ENCODE measurements at regions not wholly inside any gene's neighbourhood (a gene's known extent, or its start where the extent isn't known, plus 50 kb on each side); places are given as distances from the start of the nearest gene placed in this dataset.

GRCh38 chr15:38080651-38081275 lies 146.3 kb downstream of the TMCO5A start:
- Histone ChIP-seq H3K4me1 (ENCODE audit: control insufficient read depth, insufficient read depth, low read length) (peaks cover 14% of the 10 kb centered on the region), H3K4me2 (ENCODE audit: low read length) (no peak overlapping the region), H3K9ac (ENCODE audit: low read depth, low read length) (no peak overlapping the region), H3K36me3 (ENCODE audit: insufficient read depth, low read length) (no peaks in the 10 kb centered on the region), H3K4me3 (ENCODE audit: low read length) (no peak overlapping the region), H3K9me3 (replicated peaks; ENCODE audit: low read length) (no peaks in the 10 kb centered on the region), H3K27me3 (ENCODE audit: control insufficient read depth, insufficient read depth, low read length) (no peaks in the 10 kb centered on the region)

- Histone ChIP-seq H3K4me2 (ENCODE audit: low read length) (no peak overlapping the region), H3K9me3 (replicated peaks; ENCODE audit: low read length) (no peaks in the 10 kb centered on the region), H3K36me3 (ENCODE audit: insufficient read depth, low read length) (no peaks in the 10 kb centered on the region), H3K4me1 (ENCODE audit: control insufficient read depth, insufficient read depth, low read length) (peaks cover 18% of the 10 kb centered on the region), H3K27me3 (ENCODE audit: control insufficient read depth, insufficient read depth, low read length) (no peaks in the 10 kb centered on the region), H3K9ac (ENCODE audit: low read depth, low read length) (no peak overlapping the region), H3K4me3 (ENCODE audit: low read length) (no peak overlapping the region)
Observed at GRCh38 chr15:38084289-38084688, 149.8 kb downstream of the TMCO5A start.

GRCh38 chr15:38085114-38085513 lies 150.7 kb downstream of the TMCO5A start:
- Histone ChIP-seq H3K4me1 (ENCODE audit: control insufficient read depth, insufficient read depth, low read length) (peaks cover 18% of the 10 kb centered on the region), H3K9me3 (replicated peaks; ENCODE audit: low read length) (no peaks in the 10 kb centered on the region), H3K4me3 (ENCODE audit: low read length) (no peak overlapping the region), H3K27me3 (ENCODE audit: control insufficient read depth, insufficient read depth, low read length) (no peaks in the 10 kb centered on the region), H3K4me2 (ENCODE audit: low read length) (no peak overlapping the region), H3K9ac (ENCODE audit: low read depth, low read length) (no peak overlapping the region), H3K36me3 (ENCODE audit: insufficient read depth, low read length) (no peaks in the 10 kb centered on the region)

DNA sequence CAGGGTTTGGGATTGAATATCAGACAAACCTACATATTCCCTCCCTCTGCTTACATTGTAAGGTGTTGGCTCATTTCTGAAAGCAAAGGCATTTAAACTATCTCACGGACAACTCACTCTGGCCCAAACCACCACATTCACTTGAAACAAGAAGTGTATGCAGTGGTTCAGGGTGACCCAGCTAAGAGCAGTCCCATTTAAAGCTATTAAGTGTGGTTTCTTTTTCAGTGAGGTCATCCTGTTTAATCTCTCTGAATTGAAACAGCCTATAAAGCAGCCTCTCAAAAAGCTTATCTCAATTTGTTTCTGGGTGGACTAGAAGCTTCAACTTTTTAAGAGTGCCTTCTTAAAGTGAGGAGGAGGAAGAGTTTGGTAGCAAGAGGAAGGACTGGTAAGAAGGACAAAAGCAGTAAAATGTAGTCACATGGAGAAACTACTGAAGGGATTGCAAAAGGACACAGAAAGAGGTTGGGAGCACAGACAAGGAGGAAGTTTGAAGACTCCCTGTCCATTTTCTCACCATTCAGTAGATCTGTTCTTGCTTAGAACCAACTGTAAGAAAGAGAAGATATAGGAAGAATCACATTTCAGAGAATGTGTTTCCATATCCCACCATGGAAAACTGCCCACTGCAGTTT lies 151.6 kb downstream of the TMCO5A start:
- no peak overlapping the region for H3K9ac ChIP-seq (ENCODE audit: low read depth, low read length)
- H3K4me1 ChIP-seq (ENCODE audit: control insufficient read depth, insufficient read depth, low read length): peaks cover 18% of the 10 kb centered on the region
- no peak overlapping the region for H3K4me2 ChIP-seq (ENCODE audit: low read length)
- H3K36me3 ChIP-seq (ENCODE audit: insufficient read depth, low read length): no peaks in the 10 kb centered on the region
- no peaks in the 10 kb centered on the region for H3K27me3 ChIP-seq (ENCODE audit: control insufficient read depth, insufficient read depth, low read length)
- no peak overlapping the region for H3K4me3 ChIP-seq (ENCODE audit: low read length)
- H3K9me3 ChIP-seq (replicated peaks; ENCODE audit: low read length): no peaks in the 10 kb centered on the region

DNA sequence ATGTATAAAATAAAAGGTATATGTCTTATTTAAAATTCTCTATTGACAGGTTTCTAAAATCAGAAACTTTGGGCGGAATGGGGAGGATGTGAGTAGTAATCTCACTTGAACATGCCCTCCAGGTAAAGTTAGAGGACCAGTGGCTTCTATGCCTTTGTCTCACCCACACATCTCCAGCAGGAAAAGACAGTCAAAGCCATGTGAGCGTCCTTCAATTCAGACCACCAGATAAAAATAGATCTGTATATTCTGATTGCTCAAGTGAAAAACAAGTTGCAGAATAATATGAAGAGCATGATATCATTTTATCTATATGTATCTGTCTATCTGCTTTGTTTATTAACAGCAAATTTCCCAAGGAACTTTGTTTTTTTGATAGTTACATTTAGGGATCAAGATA lies 152.2 kb downstream of the TMCO5A start:
- Histone ChIP-seq H3K9ac (ENCODE audit: low read depth, low read length) (no peak overlapping the region), H3K9me3 (replicated peaks; ENCODE audit: low read length) (no peaks in the 10 kb centered on the region), H3K4me2 (ENCODE audit: low read length) (no peak overlapping the region)

GRCh38 chr15:38088971-38089370 lies 154.5 kb downstream of the TMCO5A start:
- Histone ChIP-seq H3K36me3 (ENCODE audit: insufficient read depth, low read length) (no peaks in the 10 kb centered on the region), H3K4me2 (ENCODE audit: low read length) (no peak overlapping the region), H3K4me1 (ENCODE audit: control insufficient read depth, insufficient read depth, low read length) (peaks cover 15% of the 10 kb centered on the region), H3K9me3 (replicated peaks; ENCODE audit: low read length) (no peaks in the 10 kb centered on the region), H3K27me3 (ENCODE audit: control insufficient read depth, insufficient read depth, low read length) (no peaks in the 10 kb centered on the region), H3K4me3 (ENCODE audit: low read length) (no peak overlapping the region), H3K9ac (ENCODE audit: low read depth, low read length) (no peak overlapping the region)

More for the DNA sequence above, 152.2 kb downstream of the TMCO5A start:
- Histone ChIP-seq H3K27me3 (ENCODE audit: control insufficient read depth, insufficient read depth, low read length) (no peaks in the 10 kb centered on the region), H3K36me3 (ENCODE audit: insufficient read depth, low read length) (no peaks in the 10 kb centered on the region), H3K4me3 (ENCODE audit: low read length) (no peak overlapping the region), H3K4me1 (ENCODE audit: control insufficient read depth, insufficient read depth, low read length) (peaks cover 18% of the 10 kb centered on the region)

DNA sequence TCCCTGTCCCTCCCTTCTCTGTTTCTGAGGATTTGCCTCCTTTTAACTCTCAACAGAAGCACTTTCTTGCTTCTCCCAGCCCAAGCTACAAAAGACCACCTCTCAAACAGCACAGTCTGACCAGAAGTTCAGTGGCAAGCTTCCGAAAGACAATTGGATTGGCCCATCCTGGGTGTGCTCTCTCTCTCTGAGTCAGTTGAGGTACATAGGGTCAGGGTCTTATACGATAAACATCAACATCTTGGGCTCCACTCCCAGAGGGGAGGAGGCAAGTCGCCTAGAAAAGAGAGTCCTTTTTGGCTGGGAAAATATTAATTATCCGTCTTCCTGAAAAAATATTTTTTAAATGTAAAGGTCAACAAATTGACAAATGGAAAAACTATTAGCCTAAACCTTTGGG lies 155.8 kb downstream of the TMCO5A start:
- no peaks in the 10 kb centered on the region for H3K9me3 ChIP-seq (replicated peaks; ENCODE audit: low read length)

GRCh38 chr15:38090678-38091077 lies 156.2 kb downstream of the TMCO5A start:
- H3K4me2 ChIP-seq (ENCODE audit: low read length): no peak overlapping the region

More for the DNA sequence above, 155.8 kb downstream of the TMCO5A start:
- Histone ChIP-seq H3K36me3 (ENCODE audit: insufficient read depth, low read length) (no peaks in the 10 kb centered on the region), H3K4me3 (ENCODE audit: low read length) (no peak overlapping the region), H3K9ac (ENCODE audit: low read depth, low read length) (no peak overlapping the region), H3K27me3 (ENCODE audit: control insufficient read depth, insufficient read depth, low read length) (no peaks in the 10 kb centered on the region), H3K4me2 (ENCODE audit: low read length) (no peak overlapping the region), H3K4me1 (ENCODE audit: control insufficient read depth, insufficient read depth, low read length) (peaks cover 7% of the 10 kb centered on the region)

DNA sequence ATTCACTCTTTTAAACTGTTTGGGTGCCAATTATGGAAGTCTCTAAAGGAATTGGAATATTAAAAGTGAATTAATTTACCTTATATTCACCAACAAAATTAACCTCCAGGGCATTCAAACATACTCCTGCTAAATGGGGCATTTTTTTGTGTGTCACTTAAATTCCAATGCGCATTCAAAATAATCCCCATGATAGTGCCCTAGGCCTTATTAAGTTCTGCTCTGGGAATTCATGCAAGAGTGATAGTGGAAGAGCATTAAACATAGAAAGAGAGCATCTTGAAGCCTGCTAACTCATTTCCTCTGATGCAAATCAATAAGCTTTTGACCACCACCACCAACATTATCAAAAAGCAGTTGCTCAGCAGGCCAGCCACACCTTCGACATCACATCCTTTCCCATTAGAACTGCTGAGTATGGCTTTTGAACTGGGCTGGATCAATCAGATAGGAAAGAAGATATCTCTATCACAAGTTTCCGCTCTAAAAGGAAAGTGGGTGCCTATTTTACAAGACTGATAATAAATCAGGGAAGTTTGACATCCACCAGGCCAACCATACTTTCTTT lies 156.7 kb downstream of the TMCO5A start:
- no peaks in the 10 kb centered on the region for H3K27me3 ChIP-seq (ENCODE audit: control insufficient read depth, insufficient read depth, low read length)
- H3K9ac ChIP-seq (ENCODE audit: low read depth, low read length): no peak overlapping the region
- H3K4me1 ChIP-seq (ENCODE audit: control insufficient read depth, insufficient read depth, low read length): peaks cover under 1% of the 10 kb centered on the region
- no peaks in the 10 kb centered on the region for H3K36me3 ChIP-seq (ENCODE audit: insufficient read depth, low read length)
- peaks cover 4% of the 10 kb centered on the region for H3K9me3 ChIP-seq (replicated peaks; ENCODE audit: low read length)
- no peak overlapping the region for H3K4me2 ChIP-seq (ENCODE audit: low read length)
- no peak overlapping the region for H3K4me3 ChIP-seq (ENCODE audit: low read length)

More at GRCh38 chr15:38090678-38091077, 156.2 kb downstream of the TMCO5A start:
- peaks cover 5% of the 10 kb centered on the region for H3K4me1 ChIP-seq (ENCODE audit: control insufficient read depth, insufficient read depth, low read length)
- H3K36me3 ChIP-seq (ENCODE audit: insufficient read depth, low read length): no peaks in the 10 kb centered on the region
- peaks cover under 1% of the 10 kb centered on the region for H3K9me3 ChIP-seq (replicated peaks; ENCODE audit: low read length)
- H3K27me3 ChIP-seq (ENCODE audit: control insufficient read depth, insufficient read depth, low read length): no peaks in the 10 kb centered on the region
- no peak overlapping the region for H3K4me3 ChIP-seq (ENCODE audit: low read length)
- H3K9ac ChIP-seq (ENCODE audit: low read depth, low read length): no peak overlapping the region

DNA sequence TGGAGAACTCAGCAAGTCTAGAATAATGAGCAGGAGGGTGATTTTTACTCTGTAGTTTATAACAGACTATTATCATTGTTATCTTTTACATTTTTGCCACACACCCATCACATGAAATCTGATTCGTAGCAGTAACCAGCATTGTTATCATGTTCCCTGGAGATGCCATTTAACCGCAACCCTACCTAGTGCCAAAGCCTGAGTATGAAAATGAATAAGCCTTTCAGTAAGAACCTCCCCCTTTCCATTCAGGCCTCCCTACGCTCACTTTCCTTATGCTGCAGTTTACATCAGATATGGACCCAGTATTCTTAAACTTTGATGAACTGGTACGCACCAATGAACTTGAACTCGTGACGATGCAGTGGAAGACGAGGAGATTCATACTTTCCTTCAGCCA lies 158.7 kb upstream of the SPRED1 start:
- peaks cover 8% of the 10 kb centered on the region for H3K9me3 ChIP-seq (replicated peaks; ENCODE audit: low read length)
- no peak overlapping the region for H3K4me2 ChIP-seq (ENCODE audit: low read length)
- no peaks in the 10 kb centered on the region for H3K27me3 ChIP-seq (ENCODE audit: control insufficient read depth, insufficient read depth, low read length)
- H3K4me3 ChIP-seq (ENCODE audit: low read length): no peak overlapping the region
- no peak overlapping the region for H3K9ac ChIP-seq (ENCODE audit: low read depth, low read length)
- H3K4me1 ChIP-seq (ENCODE audit: control insufficient read depth, insufficient read depth, low read length): no peaks in the 10 kb centered on the region
- H3K36me3 ChIP-seq (ENCODE audit: insufficient read depth, low read length): no peaks in the 10 kb centered on the region

- Histone ChIP-seq H3K36me3 (ENCODE audit: insufficient read depth, low read length) (no peaks in the 10 kb centered on the region), H3K4me1 (ENCODE audit: control insufficient read depth, insufficient read depth, low read length) (no peaks in the 10 kb centered on the region), H3K4me2 (ENCODE audit: low read length) (no peak overlapping the region), H3K9me3 (replicated peaks; ENCODE audit: low read length) (no peaks in the 10 kb centered on the region), H3K9ac (ENCODE audit: low read depth, low read length) (no peak overlapping the region), H3K4me3 (ENCODE audit: low read length) (no peak overlapping the region), H3K27me3 (ENCODE audit: control insufficient read depth, insufficient read depth, low read length) (no peaks in the 10 kb centered on the region)
Observed at GRCh38 chr15:38102972-38103371, 149.7 kb upstream of the SPRED1 start.

DNA sequence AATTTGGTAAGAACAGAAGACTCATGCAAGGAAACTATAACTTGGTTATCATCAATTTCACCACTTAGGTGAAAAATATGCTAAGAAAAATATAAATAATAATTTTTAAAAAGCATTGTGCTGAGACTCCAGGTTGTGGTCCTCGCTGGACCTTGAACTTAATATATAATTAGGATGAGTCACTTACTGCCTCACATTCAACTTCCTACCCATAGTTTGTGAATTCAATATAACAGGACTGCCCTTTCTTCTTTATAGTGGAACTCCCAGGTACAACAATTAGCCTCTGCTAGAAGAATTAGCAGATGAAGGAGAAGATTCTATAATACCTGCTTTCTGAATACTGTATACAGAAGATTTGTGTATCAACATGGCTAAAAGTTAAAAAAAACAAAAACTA lies 149.1 kb upstream of the SPRED1 start:
- Histone ChIP-seq H3K9me3 (replicated peaks; ENCODE audit: low read length) (no peaks in the 10 kb centered on the region), H3K4me3 (ENCODE audit: low read length) (no peak overlapping the region), H3K4me1 (ENCODE audit: control insufficient read depth, insufficient read depth, low read length) (no peaks in the 10 kb centered on the region), H3K4me2 (ENCODE audit: low read length) (no peak overlapping the region), H3K27me3 (ENCODE audit: control insufficient read depth, insufficient read depth, low read length) (no peaks in the 10 kb centered on the region), H3K9ac (ENCODE audit: low read depth, low read length) (no peak overlapping the region), H3K36me3 (ENCODE audit: insufficient read depth, low read length) (no peaks in the 10 kb centered on the region)
